ENCODE measurements at regions not wholly inside any gene's neighbourhood (a gene's known extent, or its start where the extent isn't known, plus 50 kb on each side); places are given as distances from the start of the nearest gene placed in this dataset.
A peak's percentile ranks its signal among the peaks of the same experiment; 100 is the strongest.

DNA sequence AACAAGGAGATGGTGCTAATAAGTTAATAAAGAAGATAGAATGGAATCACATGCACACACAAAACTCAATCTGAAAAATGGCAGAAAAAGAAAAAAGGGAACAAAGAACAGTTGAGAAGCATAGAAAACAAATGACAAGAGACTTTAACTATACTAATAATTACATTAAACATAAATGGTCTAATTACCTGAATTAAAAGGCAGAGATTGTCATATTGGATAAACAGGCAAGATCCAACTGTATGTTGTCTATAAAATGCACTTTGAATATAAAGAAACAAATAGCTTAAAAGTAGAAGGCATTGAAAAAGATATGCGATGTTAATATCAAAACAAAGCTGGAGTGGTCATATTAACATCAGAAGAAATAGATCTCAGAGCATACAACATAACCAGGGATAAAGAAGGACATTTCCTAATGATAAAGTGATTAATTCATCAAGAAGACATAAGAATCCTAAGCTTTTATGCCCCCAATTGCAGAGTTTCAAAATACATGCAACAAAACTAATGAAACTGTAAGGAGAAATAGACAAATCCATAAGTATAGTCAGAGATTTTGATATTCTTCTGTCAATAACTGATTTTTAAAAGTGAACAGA is 293.5 kb downstream of the PTPRU start:
- Histone ChIP-seq H3K27ac (ENCODE audit: low read depth in 1 of 2, low read length in 2 of 2) (no peak overlapping the region), H3K9me3 (ENCODE audit: control insufficient read depth in 4 of 4, low read length in 3 of 4) (peaks cover 3 to 11% (median 4%) of the 10 kb centered on the region in 4 donors), H3K36me3 (ENCODE audit: control insufficient read depth in 4 of 4, insufficient read depth in 3 of 4, low read depth in 1 of 4, low read length in 3 of 4) (no peaks in the 10 kb centered on the region), H3K4me1 (ENCODE audit: control insufficient read depth in 4 of 4, insufficient read depth in 4 of 4, low read length in 3 of 4) (no peaks in the 10 kb centered on the region), H3K4me3 (ENCODE audit: low read depth in 1 of 3, low read length in 3 of 3) (no peak overlapping the region), H3K27me3 (ENCODE audit: control insufficient read depth in 4 of 4, insufficient read depth in 4 of 4, low read length in 3 of 4) (no peaks in the 10 kb centered on the region), H3K9ac (ENCODE audit: low read depth in 1 of 2, low read length in 2 of 2) (no peak overlapping the region)
- TF ChIP-seq, protein P1, sequence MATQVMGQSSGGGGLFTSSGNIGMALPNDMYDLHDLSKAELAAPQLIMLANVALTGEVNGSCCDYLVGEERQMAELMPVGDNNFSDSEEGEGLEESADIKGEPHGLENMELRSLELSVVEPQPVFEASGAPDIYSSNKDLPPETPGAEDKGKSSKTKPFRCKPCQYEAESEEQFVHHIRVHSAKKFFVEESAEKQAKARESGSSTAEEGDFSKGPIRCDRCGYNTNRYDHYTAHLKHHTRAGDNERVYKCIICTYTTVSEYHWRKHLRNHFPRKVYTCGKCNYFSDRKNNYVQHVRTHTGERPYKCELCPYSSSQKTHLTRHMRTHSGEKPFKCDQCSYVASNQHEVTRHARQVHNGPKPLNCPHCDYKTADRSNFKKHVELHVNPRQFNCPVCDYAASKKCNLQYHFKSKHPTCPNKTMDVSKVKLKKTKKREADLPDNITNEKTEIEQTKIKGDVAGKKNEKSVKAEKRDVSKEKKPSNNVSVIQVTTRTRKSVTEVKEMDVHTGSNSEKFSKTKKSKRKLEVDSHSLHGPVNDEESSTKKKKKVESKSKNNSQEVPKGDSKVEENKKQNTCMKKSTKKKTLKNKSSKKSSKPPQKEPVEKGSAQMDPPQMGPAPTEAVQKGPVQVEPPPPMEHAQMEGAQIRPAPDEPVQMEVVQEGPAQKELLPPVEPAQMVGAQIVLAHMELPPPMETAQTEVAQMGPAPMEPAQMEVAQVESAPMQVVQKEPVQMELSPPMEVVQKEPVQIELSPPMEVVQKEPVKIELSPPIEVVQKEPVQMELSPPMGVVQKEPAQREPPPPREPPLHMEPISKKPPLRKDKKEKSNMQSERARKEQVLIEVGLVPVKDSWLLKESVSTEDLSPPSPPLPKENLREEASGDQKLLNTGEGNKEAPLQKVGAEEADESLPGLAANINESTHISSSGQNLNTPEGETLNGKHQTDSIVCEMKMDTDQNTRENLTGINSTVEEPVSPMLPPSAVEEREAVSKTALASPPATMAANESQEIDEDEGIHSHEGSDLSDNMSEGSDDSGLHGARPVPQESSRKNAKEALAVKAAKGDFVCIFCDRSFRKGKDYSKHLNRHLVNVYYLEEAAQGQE (IDR thresholded peaks at IDR 0.05), result no peak
- WGBS, result 65% methylated on average over 1 of the region's 1 CpG
- DNase-seq (ENCODE audit: low spot score), result no peak

DNA sequence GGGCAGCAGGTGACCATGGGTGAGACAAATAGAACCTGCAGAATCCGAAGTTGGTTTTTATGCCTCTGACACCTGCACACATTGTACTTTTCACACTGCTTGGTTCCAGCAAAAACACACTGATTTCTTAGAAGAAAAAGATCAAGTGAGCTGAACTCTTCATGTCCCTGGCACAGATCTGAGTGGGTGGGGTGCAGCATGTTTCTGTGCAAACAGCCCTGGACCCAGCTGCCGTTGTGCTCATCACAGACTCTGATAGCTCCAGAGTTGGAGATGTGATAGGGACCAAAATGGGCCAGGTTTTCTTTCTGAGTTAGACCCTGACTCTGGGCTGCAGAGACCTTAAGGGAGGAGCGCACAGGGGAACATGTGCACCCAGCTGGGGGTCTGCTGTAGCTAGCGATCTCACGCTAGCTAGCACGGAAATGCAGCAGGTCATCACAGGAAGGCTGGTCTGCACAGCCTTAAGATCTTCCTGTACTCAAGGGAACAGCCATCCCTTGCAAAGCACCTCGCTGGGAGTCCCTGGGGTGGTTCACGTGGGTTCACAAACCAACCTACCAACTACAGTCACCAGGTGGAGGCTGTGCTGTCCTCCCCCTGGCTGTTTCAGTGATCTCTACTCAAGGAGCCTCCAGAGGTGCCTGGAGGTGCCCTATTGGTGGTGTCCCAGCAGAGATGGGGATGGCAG is 291.1 kb downstream of the PTPRU start:
- TF ChIP-seq FOXA1 (IDR thresholded peaks at IDR 0.05) (no peak), JUND (IDR thresholded peaks at IDR 0.05) (no peak), TAF1 (conservative IDR thresholded peaks at IDR 0.05) (no peak), HNF4A (conservative IDR thresholded peaks at IDR 0.05) (no peak), NR2F2 (IDR thresholded peaks at IDR 0.05) (no peak), YY1 (IDR thresholded peaks at IDR 0.05) (no peak), FOXA2 (IDR thresholded peaks at IDR 0.05) (no peak), EGR1 (IDR thresholded peaks at IDR 0.05; ENCODE audit: low read depth in 2 of 2) (no peak)
- TF ChIP-seq, protein P2, sequence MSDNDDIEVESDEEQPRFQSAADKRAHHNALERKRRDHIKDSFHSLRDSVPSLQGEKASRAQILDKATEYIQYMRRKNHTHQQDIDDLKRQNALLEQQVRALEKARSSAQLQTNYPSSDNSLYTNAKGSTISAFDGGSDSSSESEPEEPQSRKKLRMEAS (IDR thresholded peaks at IDR 0.05), result no peak
- TF ChIP-seq, protein P3, sequence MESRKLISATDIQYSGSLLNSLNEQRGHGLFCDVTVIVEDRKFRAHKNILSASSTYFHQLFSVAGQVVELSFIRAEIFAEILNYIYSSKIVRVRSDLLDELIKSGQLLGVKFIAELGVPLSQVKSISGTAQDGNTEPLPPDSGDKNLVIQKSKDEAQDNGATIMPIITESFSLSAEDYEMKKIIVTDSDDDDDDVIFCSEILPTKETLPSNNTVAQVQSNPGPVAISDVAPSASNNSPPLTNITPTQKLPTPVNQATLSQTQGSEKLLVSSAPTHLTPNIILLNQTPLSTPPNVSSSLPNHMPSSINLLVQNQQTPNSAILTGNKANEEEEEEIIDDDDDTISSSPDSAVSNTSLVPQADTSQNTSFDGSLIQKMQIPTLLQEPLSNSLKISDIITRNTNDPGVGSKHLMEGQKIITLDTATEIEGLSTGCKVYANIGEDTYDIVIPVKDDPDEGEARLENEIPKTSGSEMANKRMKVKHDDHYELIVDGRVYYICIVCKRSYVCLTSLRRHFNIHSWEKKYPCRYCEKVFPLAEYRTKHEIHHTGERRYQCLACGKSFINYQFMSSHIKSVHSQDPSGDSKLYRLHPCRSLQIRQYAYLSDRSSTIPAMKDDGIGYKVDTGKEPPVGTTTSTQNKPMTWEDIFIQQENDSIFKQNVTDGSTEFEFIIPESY (IDR thresholded peaks at IDR 0.05), result no peak
- H3K9ac ChIP-seq (ENCODE audit: low read depth in 1 of 2, low read length in 2 of 2), result no peak overlapping the region
- H3K9me3 ChIP-seq (ENCODE audit: control insufficient read depth in 4 of 4, low read length in 3 of 4), result peaks cover 3 to 11% (median 4%) of the 10 kb centered on the region in 4 donors
- peaks cover 0 to 2% (median 0%) of the 10 kb centered on the region in 4 donors for H3K27me3 ChIP-seq (ENCODE audit: control insufficient read depth in 4 of 4, insufficient read depth in 4 of 4, low read length in 3 of 4)
- no peak for DNase-seq (ENCODE audit: low spot score)
- no peaks in the 10 kb centered on the region for H3K36me3 ChIP-seq (ENCODE audit: control insufficient read depth in 4 of 4, insufficient read depth in 3 of 4, low read depth in 1 of 4, low read length in 3 of 4)
- no peaks in the 10 kb centered on the region for H3K4me1 ChIP-seq (ENCODE audit: control insufficient read depth in 4 of 4, insufficient read depth in 4 of 4, low read length in 3 of 4)
- 61% methylated on average over 8 of the region's 8 CpGs for WGBS
- no peak overlapping the region for H3K4me3 ChIP-seq (ENCODE audit: low read depth in 1 of 3, low read length in 3 of 3)
- H3K27ac ChIP-seq (ENCODE audit: low read depth in 1 of 2, low read length in 2 of 2), result no peak overlapping the region

DNA sequence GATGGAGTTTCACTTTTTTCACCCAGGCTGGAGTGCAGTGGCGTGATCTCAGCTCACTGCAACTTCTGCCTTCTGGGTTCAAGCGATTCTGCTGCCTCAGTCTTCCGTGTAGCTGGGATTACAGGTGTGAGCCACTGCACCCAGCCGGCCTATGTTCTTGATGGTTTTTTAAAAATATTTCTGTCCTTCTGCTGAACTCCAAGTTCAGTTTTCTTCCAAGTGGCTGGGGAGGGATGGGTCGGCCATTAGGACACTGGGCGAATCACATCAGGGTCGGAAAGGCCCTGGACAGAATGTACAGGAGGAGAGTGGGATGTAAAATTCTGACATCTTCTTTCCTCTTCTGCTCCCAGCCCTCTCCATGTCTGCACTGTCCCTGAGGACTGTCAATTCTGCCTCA is 289.6 kb downstream of the PTPRU start:
- Histone ChIP-seq H3K9me3 (ENCODE audit: control insufficient read depth in 4 of 4, low read length in 3 of 4) (peaks cover 3 to 7% (median 4%) of the 10 kb centered on the region in 4 donors), H3K27ac (ENCODE audit: low read depth in 1 of 2, low read length in 2 of 2) (no peak overlapping the region), H3K9ac (ENCODE audit: low read depth in 1 of 2, low read length in 2 of 2) (no peak overlapping the region), H3K36me3 (ENCODE audit: control insufficient read depth in 4 of 4, insufficient read depth in 3 of 4, low read depth in 1 of 4, low read length in 3 of 4) (no peaks in the 10 kb centered on the region), H3K4me3 (ENCODE audit: low read depth in 1 of 3, low read length in 3 of 3) (no peak overlapping the region), H3K27me3 (ENCODE audit: control insufficient read depth in 4 of 4, insufficient read depth in 4 of 4, low read length in 3 of 4) (peaks cover 0 to 2% (median 0%) of the 10 kb centered on the region in 4 donors), H3K4me1 (ENCODE audit: control insufficient read depth in 4 of 4, insufficient read depth in 4 of 4, low read length in 3 of 4) (no peaks in the 10 kb centered on the region)
- WGBS, result 87% methylated on average over 7 of the region's 7 CpGs
- DNase-seq (ENCODE audit: low spot score), result peak; percentile 14
- TF ChIP-seq, protein P4, sequence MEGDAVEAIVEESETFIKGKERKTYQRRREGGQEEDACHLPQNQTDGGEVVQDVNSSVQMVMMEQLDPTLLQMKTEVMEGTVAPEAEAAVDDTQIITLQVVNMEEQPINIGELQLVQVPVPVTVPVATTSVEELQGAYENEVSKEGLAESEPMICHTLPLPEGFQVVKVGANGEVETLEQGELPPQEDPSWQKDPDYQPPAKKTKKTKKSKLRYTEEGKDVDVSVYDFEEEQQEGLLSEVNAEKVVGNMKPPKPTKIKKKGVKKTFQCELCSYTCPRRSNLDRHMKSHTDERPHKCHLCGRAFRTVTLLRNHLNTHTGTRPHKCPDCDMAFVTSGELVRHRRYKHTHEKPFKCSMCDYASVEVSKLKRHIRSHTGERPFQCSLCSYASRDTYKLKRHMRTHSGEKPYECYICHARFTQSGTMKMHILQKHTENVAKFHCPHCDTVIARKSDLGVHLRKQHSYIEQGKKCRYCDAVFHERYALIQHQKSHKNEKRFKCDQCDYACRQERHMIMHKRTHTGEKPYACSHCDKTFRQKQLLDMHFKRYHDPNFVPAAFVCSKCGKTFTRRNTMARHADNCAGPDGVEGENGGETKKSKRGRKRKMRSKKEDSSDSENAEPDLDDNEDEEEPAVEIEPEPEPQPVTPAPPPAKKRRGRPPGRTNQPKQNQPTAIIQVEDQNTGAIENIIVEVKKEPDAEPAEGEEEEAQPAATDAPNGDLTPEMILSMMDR (IDR thresholded peaks at IDR 0.05; ENCODE audit: low read depth, low read length, missing input control), result no peak
- TF ChIP-seq EGR1 (IDR thresholded peaks at IDR 0.05; ENCODE audit: low read depth in 2 of 2), result no peak
- TF ChIP-seq, protein P1 (IDR thresholded peaks at IDR 0.05), result no peak
- TF ChIP-seq, protein P5, sequence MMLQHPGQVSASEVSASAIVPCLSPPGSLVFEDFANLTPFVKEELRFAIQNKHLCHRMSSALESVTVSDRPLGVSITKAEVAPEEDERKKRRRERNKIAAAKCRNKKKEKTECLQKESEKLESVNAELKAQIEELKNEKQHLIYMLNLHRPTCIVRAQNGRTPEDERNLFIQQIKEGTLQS (IDR thresholded peaks at IDR 0.05), result no peak
- no peak for TF ChIP-seq RXRA (IDR thresholded peaks at IDR 0.05)
- TF ChIP-seq RAD21 (IDR thresholded peaks at IDR 0.05), result no peak
- TF ChIP-seq HNF4G (IDR thresholded peaks at IDR 0.05), result no peak
